GM19351 (cell line): ENCODE measurements at regions not wholly inside any gene's neighbourhood (a gene's known extent, or its start where the extent isn't known, plus 50 kb on each side); places are given as distances from the start of the nearest gene placed in this dataset.

Source experiments
- ATAC-seq: cut with Tn5 transposase; IDR thresholded peaks from one replicate; pipeline ENCODE4 v1.9.1; 2021; ENCODE audit warnings: mild to moderate bottlenecking, moderate library complexity; ENCODE audit not compliant: unreplicated experiment

GRCh38 chrX:134172588-134173259 lies 64.3 kb upstream of the CCDC160 start:
- ATAC-seq, result no peak

GRCh38 chrX:134173541-134174272 lies 63.3 kb upstream of the CCDC160 start:
- ATAC-seq, result no peak

- no peak for ATAC-seq
Observed at GRCh38 chrX:134174273-134174660, 62.7 kb upstream of the CCDC160 start.

- no peak for ATAC-seq
Observed at GRCh38 chrX:134174859-134175258, 62.1 kb upstream of the CCDC160 start.

GRCh38 chrX:134177527-134177926 lies 59.5 kb upstream of the CCDC160 start:
- ATAC-seq, result no peak

- ATAC-seq, result no peak
Observed at GRCh38 chrX:134180601-134181274, 56.2 kb upstream of the CCDC160 start.

- ATAC-seq, result no peak
Observed at GRCh38 chrX:134181275-134181660, 55.7 kb upstream of the CCDC160 start.

GRCh38 chrX:134183665-134184064 lies 53.3 kb upstream of the CCDC160 start:
- ATAC-seq, result no peak

GRCh38 chrX:134184936-134185335 lies 52.0 kb upstream of the CCDC160 start:
- no peak for ATAC-seq

- ATAC-seq, result peak; percentile 93
Observed at GRCh38 chrX:134186362-134187121, 50.4 kb upstream of the CCDC160 start.
